Activated naive CD8-positive, alpha-beta T cell treated with anti-CD3 and anti-CD28 coated beads, Interleukin-2, amount 10 ng/mL, durations not matched to agents 7 days and 5 days (primary cell): ENCODE measurements at regions not wholly inside any gene's neighbourhood (a gene's known extent, or its start where the extent isn't known, plus 50 kb on each side); places are given as distances from the start of the nearest gene placed in this dataset.

Source experiments
- ATAC-seq: fragments of 150-1000 bp; cut with Tn5 transposase; one replicate; pipeline ENCODE4 v1.10.0; 2021; ENCODE audit warnings: low read depth, moderate library complexity
- POLR2A ChIA-PET: fragments of 350-600 bp; sonication (Branson Sonifier 250); formaldehyde crosslinking; loops from one replicate; lab custom pipeline; 2021; ENCODE audit warnings: antibody characterized with exemption; lab: Charles Lee
- DNase-seq: peaks from one replicate; pipeline ENCODE4 v3.0.0; 2021
- H3K27ac Mint-ChIP-seq: one replicate; pipeline ENCODE4 v1.8.0; 2022; ENCODE audit warnings: mild to moderate bottlenecking, mixed read lengths
- H3K27me3 Mint-ChIP-seq: one replicate; pipeline ENCODE4 v1.8.0; 2022; ENCODE audit warnings: mild to moderate bottlenecking, moderate library complexity, mixed read lengths
- H3K36me3 Mint-ChIP-seq: one replicate; pipeline ENCODE4 v1.8.0; 2021; ENCODE audit warnings: mild to moderate bottlenecking, mixed read lengths
- H3K4me1 Mint-ChIP-seq: one replicate; pipeline ENCODE4 v1.8.0; 2021; ENCODE audit warnings: mixed read lengths
- H3K4me3 Mint-ChIP-seq: one replicate; pipeline ENCODE4 v1.8.0; 2022; ENCODE audit warnings: mild to moderate bottlenecking, moderate library complexity, mixed read lengths
- H3K9me3 Mint-ChIP-seq: one replicate; pipeline ENCODE4 v1.8.0; 2021; ENCODE audit warnings: mixed read lengths

- no peak overlapping the region for H3K4me3 Mint-ChIP-seq
- H3K27ac Mint-ChIP-seq: no peak overlapping the region
- POLR2A ChIA-PET: no interaction called here
- DNase-seq (no peak), ATAC-seq (no peak)
- no peaks in the 10 kb centered on the region for H3K27me3 Mint-ChIP-seq
- no peaks in the 10 kb centered on the region for H3K4me1 Mint-ChIP-seq
- H3K36me3 Mint-ChIP-seq: peaks cover 1% of the 10 kb centered on the region
- H3K9me3 Mint-ChIP-seq: peaks cover 1% of the 10 kb centered on the region
These were observed 69.7 kb upstream of the DCBLD2 start for GRCh38 chr3:98971169-98971681.

DNA sequence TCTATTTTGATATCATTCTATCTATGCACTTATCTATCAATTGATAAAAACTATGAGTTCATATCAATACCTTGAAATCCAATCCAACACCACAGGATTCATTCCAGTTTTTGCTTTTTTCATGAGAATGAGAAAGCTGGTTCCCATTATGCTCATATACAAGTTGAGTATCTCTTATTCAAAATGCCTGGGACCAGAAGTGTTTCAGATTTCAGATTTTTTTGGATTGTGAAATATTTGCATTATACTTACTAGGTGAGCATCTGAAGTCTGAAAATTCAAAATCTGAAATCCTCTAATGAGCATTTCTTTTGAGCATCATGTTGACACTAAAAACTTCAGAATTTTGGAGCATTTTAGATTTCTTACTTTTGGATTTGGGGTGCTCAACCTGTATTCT is 67.8 kb upstream of the DCBLD2 start:
- Mint-ChIP-seq H3K36me3 (peaks cover 1% of the 10 kb centered on the region), H3K4me3 (no peak overlapping the region), H3K9me3 (peaks cover 1% of the 10 kb centered on the region), H3K4me1 (no peaks in the 10 kb centered on the region), H3K27me3 (no peaks in the 10 kb centered on the region), H3K27ac (no peak overlapping the region)
- ATAC-seq (no peak), DNase-seq (no peak)
- POLR2A ChIA-PET: no interaction called here

DNA sequence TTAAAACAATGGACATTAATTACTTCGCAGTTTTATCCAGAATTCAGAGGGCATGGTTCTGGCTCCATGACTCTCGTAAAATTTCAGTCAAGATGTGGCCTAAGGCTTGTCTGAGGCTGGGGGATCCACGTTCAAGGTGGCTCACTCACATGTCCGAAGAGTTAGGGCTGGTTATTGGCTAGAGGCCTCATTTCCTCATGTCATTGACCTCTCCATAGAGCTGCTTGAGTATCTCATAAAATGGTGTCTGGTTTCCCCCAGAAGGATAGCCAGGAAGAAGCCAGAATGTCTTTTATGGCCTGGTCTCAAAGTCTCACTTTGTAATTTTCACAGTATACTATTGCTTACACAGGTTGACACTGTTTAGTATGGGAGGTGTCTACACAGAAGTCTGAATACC is 67.3 kb upstream of the DCBLD2 start:
- Mint-ChIP-seq H3K27ac (no peak overlapping the region), H3K27me3 (no peaks in the 10 kb centered on the region), H3K4me1 (no peaks in the 10 kb centered on the region), H3K4me3 (no peak overlapping the region), H3K9me3 (peaks cover 1% of the 10 kb centered on the region), H3K36me3 (peaks cover 1% of the 10 kb centered on the region)
- POLR2A ChIA-PET: no interaction called here
- ATAC-seq (no peak), DNase-seq (no peak)

GRCh38 chr3:98968347-98968746 is 66.9 kb upstream of the DCBLD2 start:
- DNase-seq: no peak
- H3K36me3 Mint-ChIP-seq: peaks cover 1% of the 10 kb centered on the region
- no peak overlapping the region for H3K27ac Mint-ChIP-seq
- H3K4me1 Mint-ChIP-seq: no peaks in the 10 kb centered on the region
- POLR2A ChIA-PET: no interaction called here
- peaks cover 1% of the 10 kb centered on the region for H3K9me3 Mint-ChIP-seq
- no peaks in the 10 kb centered on the region for H3K27me3 Mint-ChIP-seq
- H3K4me3 Mint-ChIP-seq: no peak overlapping the region
- no peak for ATAC-seq

DNA sequence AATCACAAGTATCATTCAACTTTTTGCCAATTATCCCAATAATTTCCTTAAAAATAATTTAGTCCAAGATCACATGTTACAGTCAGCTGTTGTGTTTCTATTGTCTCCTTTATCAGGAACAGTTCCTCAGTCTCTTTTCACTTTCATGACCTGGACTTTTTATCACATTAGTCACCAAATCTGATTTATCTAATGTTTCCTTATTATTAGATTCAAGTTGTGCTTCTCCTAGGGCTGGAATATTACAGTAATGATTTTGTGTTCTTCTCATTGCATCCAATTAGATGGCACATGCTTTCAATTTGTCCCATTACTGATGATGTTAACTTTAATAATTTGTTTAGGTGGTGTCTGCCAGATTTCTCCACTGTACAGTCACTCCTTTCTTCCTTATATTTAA is 66.3 kb upstream of the DCBLD2 start:
- POLR2A ChIA-PET: no interaction called here
- ATAC-seq (no peak), DNase-seq (no peak)
- Mint-ChIP-seq H3K27ac (no peak overlapping the region), H3K4me1 (no peaks in the 10 kb centered on the region), H3K4me3 (no peak overlapping the region), H3K36me3 (no peaks in the 10 kb centered on the region), H3K27me3 (no peaks in the 10 kb centered on the region), H3K9me3 (no peaks in the 10 kb centered on the region)

DNA sequence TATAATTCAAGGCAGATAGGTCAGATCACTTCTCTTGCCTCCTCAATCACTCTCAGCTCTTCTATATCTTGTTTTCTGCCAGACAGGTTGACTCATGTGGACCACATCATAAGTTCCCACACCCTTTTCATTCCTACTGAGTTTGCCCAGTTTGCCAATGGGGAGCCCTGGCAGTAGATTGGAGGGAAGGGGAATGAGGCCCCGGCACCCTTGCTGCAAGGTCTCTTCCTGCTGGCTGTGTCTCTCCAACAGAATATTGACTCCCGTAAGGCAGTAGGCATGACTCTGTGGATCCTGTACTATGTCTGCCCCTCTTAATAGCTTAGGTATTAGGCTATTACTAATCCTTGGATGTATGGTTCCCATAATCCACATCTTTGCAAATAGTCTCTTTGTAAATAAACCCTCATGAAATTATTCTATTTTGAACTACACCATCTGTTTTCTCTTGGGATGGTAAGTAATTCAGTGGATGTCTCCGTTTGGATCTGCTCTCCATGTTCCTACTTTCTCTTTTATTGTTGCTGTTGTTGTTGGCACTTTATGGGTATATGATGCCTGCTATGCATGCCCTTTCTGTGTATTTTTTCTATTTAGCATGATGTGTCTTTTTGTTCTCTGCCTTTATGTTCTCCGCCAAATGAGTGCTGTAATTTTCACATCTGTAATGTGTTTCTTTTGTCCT is 65.5 kb upstream of the DCBLD2 start:
- no peaks in the 10 kb centered on the region for H3K36me3 Mint-ChIP-seq
- H3K9me3 Mint-ChIP-seq: no peaks in the 10 kb centered on the region
- H3K27ac Mint-ChIP-seq: no peak overlapping the region
- POLR2A ChIA-PET: no interaction called here
- no peaks in the 10 kb centered on the region for H3K27me3 Mint-ChIP-seq
- ATAC-seq (no peak), DNase-seq (no peak)
- H3K4me3 Mint-ChIP-seq: no peak overlapping the region
- H3K4me1 Mint-ChIP-seq: no peaks in the 10 kb centered on the region

GRCh38 chr3:98966434-98966833 is 64.9 kb upstream of the DCBLD2 start:
- no peak for DNase-seq
- POLR2A ChIA-PET: no interaction called here
- Mint-ChIP-seq H3K27ac (no peak overlapping the region), H3K4me3 (no peak overlapping the region), H3K4me1 (no peaks in the 10 kb centered on the region), H3K9me3 (no peaks in the 10 kb centered on the region), H3K27me3 (no peaks in the 10 kb centered on the region), H3K36me3 (no peaks in the 10 kb centered on the region)
- ATAC-seq: no peak

GRCh38 chr3:98964784-98965183 is 63.3 kb upstream of the DCBLD2 start:
- Mint-ChIP-seq H3K36me3 (no peaks in the 10 kb centered on the region), H3K9me3 (no peaks in the 10 kb centered on the region), H3K27ac (no peak overlapping the region), H3K27me3 (no peaks in the 10 kb centered on the region), H3K4me3 (no peak overlapping the region), H3K4me1 (no peaks in the 10 kb centered on the region)
- POLR2A ChIA-PET: no interaction called here
- DNase-seq (no peak), ATAC-seq (no peak)

DNA sequence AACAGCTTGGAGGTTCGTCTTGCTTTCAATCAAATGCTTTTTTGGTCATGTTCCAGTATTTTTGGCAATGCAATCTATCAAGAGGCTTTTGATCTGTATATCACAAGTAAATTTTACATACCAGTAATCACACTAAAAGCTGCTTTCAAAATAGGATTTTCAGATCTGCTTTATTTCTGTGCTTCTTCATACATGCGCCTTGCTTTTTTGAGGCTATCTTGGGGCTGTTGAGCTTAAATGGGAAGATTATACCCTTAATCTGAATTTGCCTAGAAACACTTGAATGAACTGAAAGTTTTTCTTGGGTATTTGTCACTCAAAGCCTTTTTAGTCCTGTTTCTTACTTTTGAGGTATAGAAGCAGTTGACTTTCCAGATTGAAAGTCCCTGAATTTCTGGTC is 62.1 kb upstream of the DCBLD2 start:
- H3K9me3 Mint-ChIP-seq: no peaks in the 10 kb centered on the region
- H3K36me3 Mint-ChIP-seq: no peaks in the 10 kb centered on the region
- ATAC-seq (no peak), DNase-seq (no peak)
- no peaks in the 10 kb centered on the region for H3K4me1 Mint-ChIP-seq
- no peak overlapping the region for H3K4me3 Mint-ChIP-seq
- POLR2A ChIA-PET: no interaction called here
- H3K27ac Mint-ChIP-seq: no peak overlapping the region
- peaks cover under 1% of the 10 kb centered on the region for H3K27me3 Mint-ChIP-seq

DNA sequence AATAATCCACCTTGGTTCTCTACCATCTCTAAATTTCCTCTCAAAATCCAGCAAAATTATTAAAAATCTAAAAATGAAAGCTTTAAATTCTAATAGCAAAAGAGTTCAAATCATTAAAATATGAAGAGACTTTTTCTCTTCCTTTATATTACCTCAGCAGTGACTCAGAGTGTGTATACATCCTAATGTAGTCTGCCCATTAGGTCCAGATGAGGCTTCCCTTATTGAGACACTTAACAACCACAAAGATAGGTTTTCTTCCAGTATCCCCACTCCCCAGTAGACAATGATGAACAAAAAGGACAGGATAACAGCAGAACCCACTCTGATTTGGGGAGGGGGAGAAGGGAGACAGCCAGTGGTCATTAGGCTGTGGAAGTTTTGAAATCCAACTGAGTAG is 61.5 kb upstream of the DCBLD2 start:
- POLR2A ChIA-PET: no interaction called here
- no peaks in the 10 kb centered on the region for H3K4me1 Mint-ChIP-seq
- no peak overlapping the region for H3K4me3 Mint-ChIP-seq
- ATAC-seq (no peak), DNase-seq (no peak)
- no peaks in the 10 kb centered on the region for H3K9me3 Mint-ChIP-seq
- H3K36me3 Mint-ChIP-seq: no peaks in the 10 kb centered on the region
- H3K27me3 Mint-ChIP-seq: peaks cover 2% of the 10 kb centered on the region
- no peak overlapping the region for H3K27ac Mint-ChIP-seq

GRCh38 chr3:98962189-98962930 is 60.9 kb upstream of the DCBLD2 start:
- H3K4me1 Mint-ChIP-seq: no peaks in the 10 kb centered on the region
- POLR2A ChIA-PET: no interaction called here
- H3K27ac Mint-ChIP-seq: no peak overlapping the region
- no peaks in the 10 kb centered on the region for H3K36me3 Mint-ChIP-seq
- no peak overlapping the region for H3K4me3 Mint-ChIP-seq
- H3K9me3 Mint-ChIP-seq: no peaks in the 10 kb centered on the region
- H3K27me3 Mint-ChIP-seq: peaks cover 2% of the 10 kb centered on the region
- DNase-seq (no peak), ATAC-seq (no peak)

- POLR2A ChIA-PET: no interaction called here
- H3K4me3 Mint-ChIP-seq: no peak overlapping the region
- no peak for ATAC-seq
- DNase-seq: no peak
- H3K9me3 Mint-ChIP-seq: no peaks in the 10 kb centered on the region
- H3K27ac Mint-ChIP-seq: no peak overlapping the region
- peaks cover 4% of the 10 kb centered on the region for H3K27me3 Mint-ChIP-seq
- H3K4me1 Mint-ChIP-seq: no peaks in the 10 kb centered on the region
- no peaks in the 10 kb centered on the region for H3K36me3 Mint-ChIP-seq
These were observed 60.0 kb upstream of the DCBLD2 start for GRCh38 chr3:98961161-98962155.

- no peaks in the 10 kb centered on the region for H3K4me1 Mint-ChIP-seq
- no peak overlapping the region for H3K4me3 Mint-ChIP-seq
- POLR2A ChIA-PET: no interaction called here
- no peaks in the 10 kb centered on the region for H3K9me3 Mint-ChIP-seq
- DNase-seq (no peak), ATAC-seq (no peak)
- H3K27ac Mint-ChIP-seq: no peak overlapping the region
- H3K27me3 Mint-ChIP-seq: peaks cover 10% of the 10 kb centered on the region
- no peaks in the 10 kb centered on the region for H3K36me3 Mint-ChIP-seq
These were observed 56.2 kb upstream of the DCBLD2 start for GRCh38 chr3:98957681-98958080.
